ENCODE measurements at regions not wholly inside any gene's neighbourhood (a gene's known extent, or its start where the extent isn't known, plus 50 kb on each side); places are given as distances from the start of the nearest gene placed in this dataset.

- TF ChIP-seq GATA3 (IDR thresholded peaks at IDR 0.05; ENCODE audit: low read depth, low read length), result no peak
- TF ChIP-seq GATA2 (IDR thresholded peaks at IDR 0.05; ENCODE audit: low read depth, low read length), result no peak
Measured at GRCh38 chr22:49077586-49077985, 750.1 kb downstream of the BRD1 start.
